ENCODE measurements at regions not wholly inside any gene's neighbourhood (a gene's known extent, or its start where the extent isn't known, plus 50 kb on each side); places are given as distances from the start of the nearest gene placed in this dataset.

GRCh38 chr19:31693131-31693932 lies 344.1 kb upstream of the TSHZ3 start:
- TF ChIP-seq CTCF (optimal IDR thresholded peaks at IDR 0.05 in 1 of 3, IDR thresholded peaks at IDR 0.05 in 1 of 3, conservative IDR thresholded peaks at IDR 0.05 in 1 of 3; ENCODE audit: extremely low read depth in 1 of 3, insufficient read depth in 2 of 3, low read length in 3 of 3) (no peak), EZH2 (IDR thresholded peaks at IDR 0.05; ENCODE audit: low read length) (no peak)

Measured in keratinocyte (primary cell).